ELF-1 (cell line): ENCODE measurements at regions not wholly inside any gene's neighbourhood (a gene's known extent, or its start where the extent isn't known, plus 50 kb on each side); places are given as distances from the start of the nearest gene placed in this dataset.

ENCODE experiments used
- DNase-seq: peaks from one replicate; pipeline ENCODE4 v3.0.0-alpha.2; 2016; ENCODE audit warnings: low read depth, low spot score

DNA sequence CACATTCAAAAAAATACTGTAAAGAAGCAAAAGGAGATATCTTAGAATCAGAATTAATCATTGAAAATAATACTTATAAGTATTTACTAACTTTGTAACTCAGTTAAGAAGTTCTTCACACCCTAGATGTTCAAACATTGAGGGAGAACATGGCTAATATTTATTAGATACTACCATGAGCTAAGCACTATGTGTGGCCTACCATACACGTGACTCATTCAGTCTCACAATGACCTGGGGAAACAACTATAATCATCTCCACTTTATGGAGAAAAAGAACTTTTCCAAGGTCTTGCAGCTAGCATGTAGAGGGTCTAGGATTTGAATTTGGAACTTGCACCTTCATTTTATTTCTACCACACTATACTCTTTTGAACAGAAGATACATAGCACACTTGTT is 361.9 kb upstream of the CFAP20DC start:
- DNase-seq: no peak

DNA sequence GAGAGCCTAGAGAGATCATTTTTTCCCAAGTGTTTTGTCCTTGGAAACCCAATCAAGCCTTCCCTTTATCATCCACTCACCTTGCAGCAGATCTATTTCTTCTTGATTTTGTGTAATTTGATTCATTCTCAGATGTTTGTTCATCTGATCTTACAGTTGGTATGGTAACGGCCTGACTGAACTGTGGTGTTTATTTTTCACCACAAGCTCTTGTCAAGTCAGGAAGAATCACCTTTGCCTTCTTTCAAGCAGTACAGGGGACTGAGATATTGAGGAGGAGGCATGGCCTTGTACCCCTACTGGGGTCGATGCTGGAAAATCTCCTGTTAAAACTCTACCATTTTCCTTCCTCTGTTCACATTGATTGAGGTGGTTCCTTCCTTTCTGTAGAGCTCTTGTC is 361.4 kb upstream of the CFAP20DC start:
- DNase-seq: no peak

- DNase-seq: no peak
Measured at GRCh38 chr3:59408047-59408624, 358.3 kb upstream of the CFAP20DC start.

- DNase-seq: no peak
Measured at GRCh38 chr3:59407425-59407824, 357.6 kb upstream of the CFAP20DC start.

DNA sequence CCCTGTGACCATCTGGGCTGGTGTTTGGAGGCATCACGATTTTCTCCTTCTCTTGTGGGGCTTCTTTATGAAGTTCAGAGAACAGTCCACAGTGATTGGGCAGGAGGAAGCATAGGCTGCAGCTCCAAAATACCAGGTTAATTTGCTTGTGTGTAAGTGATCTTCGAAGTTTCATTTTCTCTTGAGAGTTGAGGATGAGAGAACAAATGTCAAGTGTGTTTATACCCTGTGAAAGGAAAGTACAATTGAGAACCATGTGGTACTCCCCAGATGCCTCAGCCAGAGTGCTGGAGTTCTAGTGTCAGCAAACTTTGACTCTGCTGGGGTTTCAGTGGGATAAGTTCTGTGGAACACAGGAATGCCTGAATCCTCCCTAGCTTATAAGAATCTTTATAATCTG is 357.1 kb upstream of the CFAP20DC start:
- no peak for DNase-seq

DNA sequence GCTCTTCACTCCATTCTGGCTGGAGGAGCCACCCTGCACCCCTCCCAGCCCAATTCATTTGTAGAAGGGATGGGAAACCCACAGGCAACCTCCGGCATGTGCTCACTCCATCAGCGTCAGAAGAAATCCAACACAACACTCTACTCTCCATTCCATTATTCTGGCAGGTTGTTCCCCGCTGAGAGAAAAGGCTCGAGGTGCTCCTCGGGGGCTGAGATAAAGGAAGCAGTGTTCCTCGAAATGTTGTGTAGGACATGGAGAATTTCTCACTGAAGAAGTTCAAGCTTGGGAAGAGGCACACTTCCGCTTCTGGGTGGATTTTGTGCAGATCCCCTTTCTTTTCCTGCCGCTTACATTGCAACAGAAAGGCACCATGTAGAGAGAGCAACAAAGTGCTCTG is 355.0 kb upstream of the CFAP20DC start:
- DNase-seq: peak; percentile 31

DNA sequence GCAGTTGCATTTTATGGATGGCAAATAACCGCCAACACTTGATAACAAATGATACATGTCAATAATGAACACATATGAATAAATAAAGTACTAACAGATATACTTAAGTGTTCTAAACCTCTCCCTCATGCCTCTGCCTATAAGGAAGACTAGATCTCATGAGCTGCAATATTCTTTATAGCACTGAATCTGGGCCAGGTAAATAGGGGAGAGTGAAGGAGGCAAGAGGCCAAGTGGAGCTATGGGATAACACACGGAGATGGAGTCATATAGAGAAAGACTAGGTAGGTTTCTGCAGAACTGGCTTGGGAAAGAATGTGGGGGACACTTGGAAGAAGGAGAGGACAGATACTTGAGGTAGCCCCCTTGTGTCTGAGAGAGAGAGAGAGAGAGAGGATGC is 354.2 kb upstream of the CFAP20DC start:
- DNase-seq: no peak

DNA sequence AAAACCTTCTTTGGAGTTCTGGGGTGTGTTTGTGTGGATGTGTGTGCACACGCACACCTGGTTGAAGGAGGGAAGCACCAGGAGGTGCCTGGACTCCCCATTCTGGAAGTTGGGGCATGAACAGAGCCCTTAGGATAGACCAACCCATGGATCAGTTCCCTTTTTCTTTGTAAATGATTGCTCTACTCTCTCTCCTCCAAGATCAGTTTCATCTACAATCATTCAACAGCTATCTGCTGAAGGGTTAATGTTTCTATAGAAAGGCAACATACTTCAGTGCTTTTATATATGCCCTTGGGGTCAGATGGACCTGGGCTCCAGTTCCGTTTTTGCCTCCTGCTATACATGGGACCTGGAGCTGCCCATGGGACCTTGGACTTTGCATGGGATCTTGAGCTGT is 352.1 kb upstream of the CFAP20DC start:
- DNase-seq: no peak

DNA sequence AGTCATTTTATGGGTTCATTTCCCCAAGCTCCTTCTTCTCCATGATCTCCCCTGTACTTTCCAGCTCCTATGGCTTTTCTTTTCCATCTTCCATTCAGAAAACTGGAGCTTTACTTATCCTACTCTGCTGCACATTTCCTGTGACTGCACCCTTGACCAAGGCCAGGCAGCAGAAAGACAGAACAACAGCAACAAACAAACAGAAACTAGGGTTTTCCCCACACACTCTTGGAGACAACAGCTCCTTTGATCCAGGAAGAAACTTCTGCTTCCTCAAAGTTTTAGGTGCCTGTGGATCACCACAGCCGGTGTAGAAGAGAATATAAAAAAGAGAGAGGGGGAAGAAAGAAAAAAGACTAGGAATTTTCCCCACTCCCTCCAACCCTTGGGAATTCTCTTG is 342.3 kb upstream of the CFAP20DC start:
- no peak for DNase-seq

GRCh38 chr3:59391131-59391530 is 341.3 kb upstream of the CFAP20DC start:
- no peak for DNase-seq

DNA sequence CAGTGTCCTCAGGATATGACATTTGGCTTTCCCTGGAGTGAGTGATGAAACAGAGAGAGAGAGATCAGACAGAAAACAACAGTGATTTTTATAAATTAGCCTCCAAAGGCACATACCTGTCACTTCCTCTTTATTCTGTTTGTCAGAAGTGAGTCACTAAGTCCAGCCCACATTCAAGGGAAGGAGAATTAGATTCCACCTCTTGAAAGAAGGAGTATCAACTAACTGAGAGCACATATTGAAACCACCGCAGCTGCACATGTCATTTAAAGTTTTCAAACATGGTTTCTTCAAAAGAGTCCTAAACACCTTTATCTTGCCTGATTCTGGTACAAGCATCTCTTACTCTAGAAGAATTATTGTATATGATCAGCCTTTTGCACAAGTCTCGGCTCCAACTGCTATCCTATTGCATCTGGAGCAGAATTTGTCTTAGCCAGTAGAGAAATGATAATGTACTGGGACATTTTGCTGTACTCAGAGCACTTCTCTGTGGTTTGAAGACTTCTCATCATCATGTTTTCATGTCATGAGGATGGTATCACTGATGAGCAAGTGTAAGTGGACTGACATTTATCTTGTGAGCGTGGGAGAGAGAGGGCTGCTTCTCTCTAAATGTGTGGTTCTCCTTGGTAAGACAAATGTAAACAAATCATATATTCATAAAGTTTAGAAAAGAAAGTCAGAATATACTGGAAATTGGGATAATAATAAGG is 338.9 kb upstream of the CFAP20DC start:
- no peak for DNase-seq

DNA sequence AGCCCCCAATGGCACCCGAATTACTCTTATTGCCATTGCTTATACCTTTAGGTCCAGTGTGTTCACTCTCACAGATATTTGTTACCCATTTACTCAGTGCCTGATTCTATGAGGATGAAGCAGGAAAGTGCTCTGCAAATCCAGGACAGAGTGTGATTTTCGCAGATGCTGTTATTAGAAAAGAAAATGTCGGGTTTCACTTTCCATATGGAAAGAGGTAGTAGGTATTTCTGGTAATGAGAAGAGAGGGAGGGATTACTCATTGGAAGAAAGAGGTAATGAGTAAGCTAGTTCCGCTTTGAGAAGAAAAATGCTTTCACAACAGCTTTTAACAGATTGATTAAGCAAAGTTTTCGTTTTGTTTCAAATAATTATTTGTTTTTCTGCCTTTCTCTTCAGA is 336.3 kb upstream of the CFAP20DC start:
- no peak for DNase-seq

GRCh38 chr3:59385547-59385946 is 335.7 kb upstream of the CFAP20DC start:
- no peak for DNase-seq

- no peak for DNase-seq
Measured at GRCh38 chr3:59381282-59381681, 331.5 kb upstream of the CFAP20DC start.

DNA sequence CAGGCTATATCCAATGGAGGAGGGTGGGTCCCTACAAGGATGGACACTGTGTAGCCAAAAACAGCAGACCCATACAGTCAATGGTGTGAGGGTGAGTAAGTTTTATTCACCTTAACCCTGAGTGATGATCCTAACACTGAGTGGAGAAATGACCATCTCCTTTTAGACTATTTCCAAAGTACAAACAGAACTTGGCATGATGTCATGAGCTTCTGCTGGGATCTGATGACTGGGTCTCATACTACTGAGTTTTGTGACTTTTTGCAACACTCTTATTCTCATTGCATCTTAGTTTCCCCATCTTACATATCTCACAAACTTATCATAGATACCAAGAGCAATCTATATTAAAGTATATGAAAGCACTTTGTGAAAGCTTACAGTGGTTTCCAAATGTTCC is 330.3 kb upstream of the CFAP20DC start:
- DNase-seq: no peak

GRCh38 chr3:59374818-59375211 is 325.0 kb upstream of the CFAP20DC start:
- no peak for DNase-seq

DNA sequence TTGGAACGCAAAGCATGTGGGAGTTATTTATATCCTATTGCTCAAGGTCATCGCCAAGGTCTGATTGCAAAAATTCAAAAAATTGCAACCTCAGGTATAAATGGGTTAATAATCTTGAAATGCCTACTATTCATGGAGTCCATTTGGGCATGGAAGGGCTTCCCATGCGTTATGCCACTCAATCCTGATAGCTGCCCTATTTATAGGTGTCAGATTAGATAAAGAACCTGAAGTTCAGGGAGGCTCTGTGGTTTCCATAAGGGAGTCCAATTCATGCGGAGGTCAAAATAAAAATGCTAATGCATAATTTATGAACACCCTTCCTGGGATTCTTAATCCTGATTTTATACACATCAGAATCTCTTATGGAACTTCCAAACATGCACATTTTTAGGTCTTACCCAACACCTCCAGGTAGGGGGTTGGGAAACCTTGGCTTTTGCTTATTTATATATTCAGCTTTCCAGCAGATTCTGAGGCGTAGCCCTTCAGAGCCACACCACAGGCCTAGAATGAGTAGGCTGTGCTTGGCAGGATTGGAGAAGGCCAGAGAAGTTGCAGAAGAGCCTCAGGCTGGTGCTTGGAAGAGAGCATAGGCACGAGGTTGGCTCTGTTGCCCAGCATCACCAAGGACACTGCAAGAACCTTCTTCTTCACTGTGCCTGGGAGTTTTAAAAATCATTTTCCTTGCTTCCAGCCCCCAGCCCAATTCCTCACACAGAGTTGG is 324.4 kb upstream of the CFAP20DC start:
- no peak for DNase-seq

- DNase-seq: no peak
Measured at GRCh38 chr3:59372346-59372745, 322.5 kb upstream of the CFAP20DC start.

GRCh38 chr3:59368900-59369675 is 319.3 kb upstream of the CFAP20DC start:
- DNase-seq: no peak

DNA sequence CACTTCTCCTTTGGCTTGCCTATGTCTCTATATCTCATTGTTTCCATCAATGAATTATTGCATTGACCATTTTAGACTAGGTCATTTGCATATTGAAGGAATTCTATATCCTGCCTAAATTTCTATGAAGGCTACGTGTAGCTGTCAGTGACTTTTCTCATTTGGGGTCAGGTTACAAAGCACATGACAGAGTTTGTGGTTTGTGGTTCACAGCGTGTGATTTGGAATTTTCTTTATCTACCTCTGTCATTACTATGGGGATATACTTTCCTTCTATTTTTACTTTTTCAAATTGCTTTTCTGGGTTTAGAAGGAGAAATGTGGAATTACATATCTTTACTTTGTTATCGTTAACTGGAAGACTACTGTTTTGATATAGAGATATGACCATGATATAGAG is 317.3 kb upstream of the CFAP20DC start:
- DNase-seq: no peak

DNA sequence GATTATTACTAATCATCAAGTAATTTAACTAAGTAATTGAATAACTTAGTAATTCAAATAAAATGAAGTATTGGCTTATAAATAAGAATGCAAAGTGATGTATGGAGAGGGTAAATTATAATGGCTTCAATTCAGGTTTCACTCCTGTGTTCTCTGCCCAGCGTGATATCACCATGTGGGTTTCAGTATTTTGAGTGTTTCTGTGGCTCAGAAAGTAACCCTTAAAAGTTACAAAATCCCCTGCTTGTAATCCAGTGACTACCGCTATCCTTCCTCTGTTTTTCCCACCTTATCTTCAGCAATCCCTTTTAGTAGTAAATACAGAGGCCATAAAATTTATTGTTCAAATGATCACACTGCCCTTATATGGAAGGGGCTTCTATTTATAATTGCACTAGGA is 316.4 kb upstream of the CFAP20DC start:
- DNase-seq: no peak

DNA sequence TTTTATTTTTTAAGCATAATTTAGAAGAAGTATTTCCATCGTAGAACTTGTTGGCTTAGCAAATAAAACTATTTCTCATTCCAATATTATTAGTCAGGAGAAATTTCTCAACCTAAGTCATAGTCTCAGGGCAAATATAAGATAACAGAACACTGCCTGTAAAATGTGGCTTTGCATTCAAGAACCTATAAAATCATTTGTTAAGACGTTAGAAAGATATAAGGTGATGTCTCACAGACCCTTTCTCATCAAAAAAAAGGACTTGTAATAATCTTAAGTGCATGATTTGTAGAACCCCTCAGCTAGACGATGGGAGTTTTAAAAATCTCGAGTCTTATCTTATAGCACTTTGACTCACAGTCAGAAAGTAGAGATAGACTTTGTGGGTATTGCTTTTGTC is 314.7 kb upstream of the CFAP20DC start:
- DNase-seq: no peak
